ENCODE measurements at regions not wholly inside any gene's neighbourhood (a gene's known extent, or its start where the extent isn't known, plus 50 kb on each side); places are given as distances from the start of the nearest gene placed in this dataset.

DNA sequence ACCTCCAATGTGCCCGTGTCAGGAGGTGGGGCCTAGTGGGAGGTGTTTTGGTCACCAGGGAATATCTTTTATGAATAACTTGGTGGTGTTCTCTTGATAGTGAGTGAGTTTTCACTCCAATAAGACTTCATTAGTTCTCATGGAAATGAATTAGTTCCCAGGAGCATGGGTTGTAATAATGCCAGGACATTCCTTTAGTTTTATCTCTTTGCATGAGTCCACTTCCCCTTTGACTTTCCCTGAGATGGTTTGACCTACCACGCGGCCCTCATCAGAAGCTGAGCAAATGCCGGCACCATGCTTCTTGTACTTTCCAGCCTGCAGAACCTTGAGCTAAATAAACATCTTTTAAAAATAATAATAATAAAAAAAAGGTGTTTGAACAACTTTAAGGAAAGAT is 112.9 kb upstream of the ACSL4 start:
- DNase-seq (ENCODE audit: low read depth in 1 of 2, low spot score in 1 of 2) = no peak
- Histone ChIP-seq H3K4me3 (replicated peaks; ENCODE audit: insufficient read depth, low read length) (no peak overlapping the region), H3K27me3 (ENCODE audit: insufficient read depth, poor library complexity, severe bottlenecking) (no peaks in the 10 kb centered on the region), H3K27ac (replicated peaks) (no peak overlapping the region)
- TF ChIP-seq CTCF (IDR thresholded peaks at IDR 0.05; ENCODE audit: insufficient read depth, low read length) = no peak

DNA sequence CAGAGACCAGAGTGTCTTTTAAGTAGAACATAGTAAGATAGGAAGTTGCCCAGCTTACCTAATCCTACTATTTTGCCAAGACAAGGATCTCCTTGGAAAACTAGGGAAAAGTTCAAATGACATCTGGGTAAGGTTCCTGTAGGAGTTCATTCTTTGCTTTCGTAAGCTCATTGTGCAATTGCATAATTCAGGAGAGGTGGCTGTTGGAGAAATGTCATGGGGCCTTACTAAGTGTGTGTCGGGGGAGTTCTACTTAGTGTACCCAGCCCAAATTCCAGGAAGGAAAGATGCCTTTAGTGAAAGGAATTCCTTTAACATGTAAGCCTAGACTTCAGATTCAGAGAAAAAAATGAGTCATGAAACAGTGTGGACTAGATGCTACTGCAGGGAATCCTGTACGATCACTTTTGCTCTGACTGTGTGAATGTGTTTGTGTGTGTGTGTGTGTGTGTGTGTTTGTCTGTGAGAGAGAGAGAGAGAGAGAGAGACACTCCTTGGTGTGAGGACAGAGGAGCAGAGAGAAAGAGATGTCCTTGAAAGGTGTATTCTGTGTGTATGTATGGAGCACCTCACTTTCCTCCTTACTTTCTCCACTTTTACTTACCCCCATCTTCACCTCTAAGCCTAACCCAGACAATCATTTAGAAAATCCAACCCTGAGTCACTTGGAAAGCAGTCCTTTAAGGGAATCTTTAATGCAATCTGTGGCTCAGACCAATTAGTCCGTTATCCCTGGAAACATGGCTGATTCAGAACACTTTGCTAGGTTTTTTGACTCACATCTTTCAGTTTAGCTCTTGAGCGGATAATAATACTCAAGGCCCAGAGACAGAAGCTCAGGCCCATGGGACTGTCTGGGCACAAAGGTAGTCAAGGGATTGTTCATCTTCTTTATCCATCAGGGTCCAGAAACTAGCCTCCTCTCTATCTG is 114.5 kb upstream of the ACSL4 start:
- TF ChIP-seq, protein P1, sequence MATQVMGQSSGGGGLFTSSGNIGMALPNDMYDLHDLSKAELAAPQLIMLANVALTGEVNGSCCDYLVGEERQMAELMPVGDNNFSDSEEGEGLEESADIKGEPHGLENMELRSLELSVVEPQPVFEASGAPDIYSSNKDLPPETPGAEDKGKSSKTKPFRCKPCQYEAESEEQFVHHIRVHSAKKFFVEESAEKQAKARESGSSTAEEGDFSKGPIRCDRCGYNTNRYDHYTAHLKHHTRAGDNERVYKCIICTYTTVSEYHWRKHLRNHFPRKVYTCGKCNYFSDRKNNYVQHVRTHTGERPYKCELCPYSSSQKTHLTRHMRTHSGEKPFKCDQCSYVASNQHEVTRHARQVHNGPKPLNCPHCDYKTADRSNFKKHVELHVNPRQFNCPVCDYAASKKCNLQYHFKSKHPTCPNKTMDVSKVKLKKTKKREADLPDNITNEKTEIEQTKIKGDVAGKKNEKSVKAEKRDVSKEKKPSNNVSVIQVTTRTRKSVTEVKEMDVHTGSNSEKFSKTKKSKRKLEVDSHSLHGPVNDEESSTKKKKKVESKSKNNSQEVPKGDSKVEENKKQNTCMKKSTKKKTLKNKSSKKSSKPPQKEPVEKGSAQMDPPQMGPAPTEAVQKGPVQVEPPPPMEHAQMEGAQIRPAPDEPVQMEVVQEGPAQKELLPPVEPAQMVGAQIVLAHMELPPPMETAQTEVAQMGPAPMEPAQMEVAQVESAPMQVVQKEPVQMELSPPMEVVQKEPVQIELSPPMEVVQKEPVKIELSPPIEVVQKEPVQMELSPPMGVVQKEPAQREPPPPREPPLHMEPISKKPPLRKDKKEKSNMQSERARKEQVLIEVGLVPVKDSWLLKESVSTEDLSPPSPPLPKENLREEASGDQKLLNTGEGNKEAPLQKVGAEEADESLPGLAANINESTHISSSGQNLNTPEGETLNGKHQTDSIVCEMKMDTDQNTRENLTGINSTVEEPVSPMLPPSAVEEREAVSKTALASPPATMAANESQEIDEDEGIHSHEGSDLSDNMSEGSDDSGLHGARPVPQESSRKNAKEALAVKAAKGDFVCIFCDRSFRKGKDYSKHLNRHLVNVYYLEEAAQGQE (IDR thresholded peaks at IDR 0.05; ENCODE audit: insufficient replicate concordance, low read depth) = no peak
- TF ChIP-seq POLR2AphosphoS5 (IDR thresholded peaks at IDR 0.05; ENCODE audit: low read depth) (no peak), SPI1 (IDR thresholded peaks at IDR 0.05; ENCODE audit: borderline replicate concordance, low read depth) (no peak), CTCF (IDR thresholded peaks at IDR 0.05; ENCODE audit: insufficient read depth, low read length) (no peak), GABPA (IDR thresholded peaks at IDR 0.05; ENCODE audit: low read depth) (no peak)

DNA sequence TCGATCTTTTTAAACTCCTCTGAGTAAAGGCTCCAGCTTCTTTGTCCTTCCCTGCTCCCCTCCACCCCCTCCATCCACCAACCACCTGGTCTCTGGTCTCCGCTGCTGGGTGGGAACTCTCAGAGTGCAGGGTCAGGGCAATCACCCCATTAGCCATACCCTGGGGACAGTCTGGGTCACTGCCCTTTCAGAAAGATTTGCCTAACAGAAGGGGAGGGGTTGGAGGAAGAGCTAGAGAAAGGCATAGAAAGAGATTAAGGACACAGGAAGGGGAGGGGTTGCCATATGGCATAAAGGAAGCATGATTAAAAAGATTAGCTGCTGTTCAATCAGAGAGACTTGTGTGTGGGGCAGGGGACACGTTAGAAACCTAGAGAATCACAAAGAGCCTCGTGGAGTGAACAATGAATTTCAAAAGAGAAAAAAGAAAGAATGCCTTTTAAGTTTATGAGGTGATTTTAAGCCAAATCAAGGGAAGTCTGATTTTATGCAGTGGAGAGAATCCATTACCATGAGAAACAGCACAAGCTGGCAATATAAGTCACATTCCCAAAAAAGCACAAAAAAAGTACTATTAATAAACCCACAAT is 115.5 kb upstream of the ACSL4 start:
- no peak for DNase-seq (ENCODE audit: low read depth in 1 of 2, low spot score in 1 of 2)
- TF ChIP-seq, protein P1 (IDR thresholded peaks at IDR 0.05; ENCODE audit: insufficient replicate concordance, low read depth) = no peak
- TF ChIP-seq POLR2AphosphoS5 (IDR thresholded peaks at IDR 0.05; ENCODE audit: low read depth) (no peak), GABPA (IDR thresholded peaks at IDR 0.05; ENCODE audit: low read depth) (no peak), CTCF (IDR thresholded peaks at IDR 0.05; ENCODE audit: insufficient read depth, low read length) (no peak), SPI1 (IDR thresholded peaks at IDR 0.05; ENCODE audit: borderline replicate concordance, low read depth) (no peak)
- no peak overlapping the region for H3K4me3 ChIP-seq (replicated peaks; ENCODE audit: insufficient read depth, low read length)
- no peak overlapping the region for H3K27ac ChIP-seq (replicated peaks)
- no peaks in the 10 kb centered on the region for H3K27me3 ChIP-seq (ENCODE audit: insufficient read depth, poor library complexity, severe bottlenecking)

More for the DNA sequence above, 114.5 kb upstream of the ACSL4 start:
- H3K27ac ChIP-seq (replicated peaks) = no peak overlapping the region
- H3K27me3 ChIP-seq (ENCODE audit: insufficient read depth, poor library complexity, severe bottlenecking) = no peaks in the 10 kb centered on the region
- H3K4me3 ChIP-seq (replicated peaks; ENCODE audit: insufficient read depth, low read length) = no peak overlapping the region
- DNase-seq (ENCODE audit: low read depth in 1 of 2, low spot score in 1 of 2) = no peak
